ENCODE measurements at regions not wholly inside any gene's neighbourhood (a gene's known extent, or its start where the extent isn't known, plus 50 kb on each side); places are given as distances from the start of the nearest gene placed in this dataset.

- no peak for TF ChIP-seq POLR2AphosphoS5 (IDR thresholded peaks at IDR 0.05)
- TF ChIP-seq CTCF (IDR thresholded peaks at IDR 0.05) = no peak
- TF ChIP-seq POLR2A (IDR thresholded peaks at IDR 0.05; ENCODE audit: low read depth) = no peak
These were observed 418.8 kb upstream of the SPHKAP start for GRCh38 chr2:228600265-228600664.
